ENCODE measurements at regions not wholly inside any gene's neighbourhood (a gene's known extent, or its start where the extent isn't known, plus 50 kb on each side); places are given as distances from the start of the nearest gene placed in this dataset.

DNA sequence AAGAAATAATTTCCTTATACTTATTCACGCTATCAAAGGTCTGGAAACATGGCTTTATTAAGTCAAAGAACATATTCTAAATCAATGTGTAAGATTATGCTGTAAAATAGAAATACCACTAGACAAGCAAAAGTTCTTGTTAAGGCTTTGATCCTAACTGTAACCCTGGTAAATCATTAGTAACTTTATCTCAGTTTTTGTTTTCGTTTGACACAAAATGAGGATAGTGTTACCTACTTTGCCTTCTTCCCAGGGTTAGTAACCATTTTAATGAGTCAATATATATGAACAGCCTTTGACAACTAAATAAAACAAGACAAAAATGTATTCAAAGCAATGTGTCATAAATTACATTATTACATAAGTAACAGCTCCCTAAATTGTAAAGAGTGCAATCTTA, 1336.3 kb downstream of the FAM181B start:
- H3K36me3 ChIP-seq (ENCODE audit: control insufficient read depth, insufficient read depth, low read length): no peaks in the 10 kb centered on the region
- no peaks in the 10 kb centered on the region for H3K4me1 ChIP-seq (ENCODE audit: control insufficient read depth, insufficient read depth, low read length, poor library complexity, severe bottlenecking)
- no peak overlapping the region for H3K4me3 ChIP-seq (ENCODE audit: extremely low read depth, insufficient read depth, low read length, poor library complexity, severe bottlenecking)
- WGBS, 2 experiments (ENCODE audit: insufficient coverage in 2 of 2): 100% methylated on average over 1 of the region's 2 CpGs; no CpG with 5 or more reads in 1 of the 2 experiments
- no peaks in the 10 kb centered on the region for H3K9me3 ChIP-seq (ENCODE audit: control insufficient read depth, low read length)
- no peak overlapping the region for H3K27ac ChIP-seq (ENCODE audit: low read depth, low read length, severe bottlenecking)

DNA sequence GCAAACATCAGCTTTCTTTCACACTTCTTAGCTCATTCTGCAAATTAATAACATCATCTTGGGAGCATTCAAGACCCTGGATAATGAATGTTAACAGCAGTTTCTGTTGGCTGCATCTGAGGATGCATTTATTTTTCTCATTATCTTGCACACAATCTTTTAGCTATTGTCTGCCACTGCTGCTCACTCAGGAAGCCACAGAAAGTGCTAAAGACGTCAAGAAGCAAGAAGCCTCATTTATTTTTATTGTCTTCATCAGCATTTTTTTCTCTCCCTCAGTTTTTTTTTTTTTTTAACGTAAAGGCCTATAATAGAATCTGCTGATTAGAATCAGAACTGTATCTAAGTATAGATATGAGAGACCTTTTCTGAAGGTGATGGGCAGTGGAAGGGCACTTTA, 1339.4 kb downstream of the FAM181B start:
- Histone ChIP-seq H3K4me1 (ENCODE audit: control insufficient read depth, insufficient read depth, low read length, poor library complexity, severe bottlenecking) (no peaks in the 10 kb centered on the region), H3K9me3 (ENCODE audit: control insufficient read depth, low read length) (no peaks in the 10 kb centered on the region), H3K36me3 (ENCODE audit: control insufficient read depth, insufficient read depth, low read length) (no peaks in the 10 kb centered on the region), H3K27ac (ENCODE audit: low read depth, low read length, severe bottlenecking) (no peak overlapping the region), H3K4me3 (ENCODE audit: extremely low read depth, insufficient read depth, low read length, poor library complexity, severe bottlenecking) (no peak overlapping the region)
- WGBS, 2 experiments (ENCODE audit: insufficient coverage in 2 of 2): no CpG with 5 or more reads among the region's 2 CpGs

DNA sequence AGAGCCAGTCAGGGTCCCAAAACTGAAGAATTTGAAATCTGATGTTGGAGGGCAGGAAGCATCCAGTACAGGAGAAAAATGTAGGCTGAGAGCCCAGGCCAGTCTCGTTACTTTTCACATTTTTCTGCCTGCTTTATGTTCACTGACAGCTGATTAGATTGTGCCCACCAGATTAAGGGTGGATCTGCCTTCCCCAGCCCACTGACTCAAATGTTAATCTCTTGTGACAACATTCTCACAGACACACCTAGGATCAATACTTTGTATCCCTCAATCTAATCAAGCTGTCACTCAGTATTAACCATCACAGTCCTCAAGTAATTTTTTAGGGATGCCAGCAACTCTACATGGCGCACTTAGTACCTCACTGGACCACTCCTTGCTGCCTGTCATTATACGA, 1345.3 kb downstream of the FAM181B start:
- Histone ChIP-seq H3K4me3 (ENCODE audit: extremely low read depth, insufficient read depth, low read length, poor library complexity, severe bottlenecking) (no peak overlapping the region), H3K27ac (ENCODE audit: low read depth, low read length, severe bottlenecking) (no peak overlapping the region), H3K36me3 (ENCODE audit: control insufficient read depth, insufficient read depth, low read length) (no peaks in the 10 kb centered on the region), H3K9me3 (ENCODE audit: control insufficient read depth, low read length) (no peaks in the 10 kb centered on the region), H3K4me1 (ENCODE audit: control insufficient read depth, insufficient read depth, low read length, poor library complexity, severe bottlenecking) (no peaks in the 10 kb centered on the region)
- WGBS, 2 experiments (ENCODE audit: insufficient coverage in 2 of 2): 0 to 71% methylated on average over 1 of the region's 3 CpGs

DNA sequence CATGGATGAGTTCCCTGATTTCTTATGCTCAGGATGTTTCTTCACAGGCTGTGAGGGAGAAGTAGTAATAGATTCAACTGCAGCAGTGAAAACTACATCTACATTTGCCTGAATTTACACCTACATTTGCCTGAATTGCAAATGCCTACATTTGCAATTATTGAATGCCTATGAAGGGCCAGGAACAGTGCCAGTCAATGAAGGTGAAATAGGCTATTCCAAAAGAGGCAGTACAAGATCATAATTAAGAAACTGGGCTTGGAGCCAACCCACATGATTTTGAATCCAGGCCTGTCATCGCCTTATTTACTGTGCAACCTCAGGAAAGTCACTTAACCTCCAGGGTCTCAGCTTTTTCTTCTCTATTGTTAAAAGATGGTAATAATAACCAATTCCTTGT, 1353.3 kb downstream of the FAM181B start:
- no CpG with 5 or more reads among the region's 1 CpG for WGBS, 2 experiments (ENCODE audit: insufficient coverage in 2 of 2)
- H3K4me1 ChIP-seq (ENCODE audit: control insufficient read depth, insufficient read depth, low read length, poor library complexity, severe bottlenecking): no peaks in the 10 kb centered on the region
- no peak overlapping the region for H3K27ac ChIP-seq (ENCODE audit: low read depth, low read length, severe bottlenecking)
- H3K4me3 ChIP-seq (ENCODE audit: extremely low read depth, insufficient read depth, low read length, poor library complexity, severe bottlenecking): no peak overlapping the region
- H3K36me3 ChIP-seq (ENCODE audit: control insufficient read depth, insufficient read depth, low read length): no peaks in the 10 kb centered on the region
- no peaks in the 10 kb centered on the region for H3K9me3 ChIP-seq (ENCODE audit: control insufficient read depth, low read length)

DNA sequence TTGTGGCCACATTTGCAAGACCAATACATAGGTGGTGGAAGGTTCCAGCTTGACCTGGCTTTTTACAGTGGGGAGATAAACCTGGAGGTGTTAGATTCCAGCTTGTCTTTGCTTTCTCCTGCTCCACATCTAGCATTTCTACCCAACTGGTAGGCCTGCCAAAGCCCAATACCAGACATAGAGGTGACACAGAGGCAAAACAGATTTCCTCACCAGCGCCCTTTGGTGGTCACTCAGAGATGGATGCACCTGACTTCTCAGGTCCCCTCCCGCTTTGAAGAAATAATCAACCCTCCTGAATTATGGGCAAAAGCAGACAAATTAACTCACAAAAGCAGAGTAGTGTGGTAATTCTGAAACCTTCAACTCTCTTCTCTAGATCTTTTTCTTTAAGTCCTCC, 1356.2 kb downstream of the FAM181B start:
- H3K9me3 ChIP-seq (ENCODE audit: control insufficient read depth, low read length): no peaks in the 10 kb centered on the region
- H3K36me3 ChIP-seq (ENCODE audit: control insufficient read depth, insufficient read depth, low read length): no peaks in the 10 kb centered on the region
- H3K4me1 ChIP-seq (ENCODE audit: control insufficient read depth, insufficient read depth, low read length, poor library complexity, severe bottlenecking): no peaks in the 10 kb centered on the region
- H3K27ac ChIP-seq (ENCODE audit: low read depth, low read length, severe bottlenecking): no peak overlapping the region
- no peak overlapping the region for H3K4me3 ChIP-seq (ENCODE audit: extremely low read depth, insufficient read depth, low read length, poor library complexity, severe bottlenecking)
- WGBS, 2 experiments (ENCODE audit: insufficient coverage in 2 of 2): 80% methylated on average over 1 of the region's 2 CpGs; no CpG with 5 or more reads in 1 of the 2 experiments

DNA sequence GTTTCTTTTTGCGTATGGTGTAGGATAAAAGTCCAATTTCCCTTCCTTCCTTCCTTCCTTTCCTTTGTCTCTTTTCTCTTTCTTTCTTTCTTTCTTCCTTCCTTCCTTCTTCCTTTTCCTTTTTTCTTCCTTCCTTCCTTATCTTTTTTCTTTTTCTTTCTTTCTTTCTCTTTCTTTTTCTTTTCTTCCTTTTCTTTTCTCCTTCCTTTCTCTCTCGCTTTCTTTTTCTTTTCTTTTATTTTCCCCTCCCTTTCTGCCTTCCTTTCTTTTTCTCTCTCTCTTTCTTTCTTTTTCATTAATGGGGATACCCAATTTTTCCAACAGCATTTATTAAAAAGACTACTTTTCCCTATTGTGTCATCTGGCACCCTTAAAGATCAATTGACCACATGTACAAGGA, 1359.7 kb downstream of the FAM181B start:
- Histone ChIP-seq H3K4me1 (ENCODE audit: control insufficient read depth, insufficient read depth, low read length, poor library complexity, severe bottlenecking) (no peaks in the 10 kb centered on the region), H3K9me3 (ENCODE audit: control insufficient read depth, low read length) (no peaks in the 10 kb centered on the region), H3K36me3 (ENCODE audit: control insufficient read depth, insufficient read depth, low read length) (no peaks in the 10 kb centered on the region), H3K4me3 (ENCODE audit: extremely low read depth, insufficient read depth, low read length, poor library complexity, severe bottlenecking) (no peak overlapping the region), H3K27ac (ENCODE audit: low read depth, low read length, severe bottlenecking) (no peak overlapping the region)
- WGBS, 2 experiments (ENCODE audit: insufficient coverage in 2 of 2): 83 to 90% methylated on average over 1 to 2 of the region's 2 CpGs

DNA sequence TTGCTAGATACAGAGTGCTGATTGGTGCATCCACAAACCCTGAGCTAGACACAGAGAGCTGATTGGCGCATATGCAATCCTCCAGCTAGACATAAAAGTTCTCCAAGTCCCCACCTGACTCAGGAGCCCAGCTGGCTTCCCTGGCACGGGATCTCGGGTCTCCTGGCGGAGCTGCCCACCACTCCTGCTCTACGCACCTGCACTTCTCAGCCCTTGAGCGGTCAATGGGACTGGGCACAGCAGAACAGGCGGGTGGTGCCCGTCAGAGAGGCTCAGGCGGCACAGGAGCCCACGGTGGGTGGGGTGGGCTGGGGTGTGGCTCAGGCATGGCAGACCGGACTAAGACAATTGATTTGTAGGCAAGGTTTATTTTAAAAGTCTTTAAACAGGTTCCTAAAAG, 1365.5 kb downstream of the FAM181B start:
- WGBS, 2 experiments (ENCODE audit: insufficient coverage in 2 of 2): 90 to 96% methylated on average over 4 to 8 of the region's 11 CpGs
- Histone ChIP-seq H3K36me3 (ENCODE audit: control insufficient read depth, insufficient read depth, low read length) (no peaks in the 10 kb centered on the region), H3K4me1 (ENCODE audit: control insufficient read depth, insufficient read depth, low read length, poor library complexity, severe bottlenecking) (no peaks in the 10 kb centered on the region), H3K4me3 (ENCODE audit: extremely low read depth, insufficient read depth, low read length, poor library complexity, severe bottlenecking) (no peak overlapping the region), H3K27ac (ENCODE audit: low read depth, low read length, severe bottlenecking) (no peak overlapping the region), H3K9me3 (ENCODE audit: control insufficient read depth, low read length) (no peaks in the 10 kb centered on the region)

DNA sequence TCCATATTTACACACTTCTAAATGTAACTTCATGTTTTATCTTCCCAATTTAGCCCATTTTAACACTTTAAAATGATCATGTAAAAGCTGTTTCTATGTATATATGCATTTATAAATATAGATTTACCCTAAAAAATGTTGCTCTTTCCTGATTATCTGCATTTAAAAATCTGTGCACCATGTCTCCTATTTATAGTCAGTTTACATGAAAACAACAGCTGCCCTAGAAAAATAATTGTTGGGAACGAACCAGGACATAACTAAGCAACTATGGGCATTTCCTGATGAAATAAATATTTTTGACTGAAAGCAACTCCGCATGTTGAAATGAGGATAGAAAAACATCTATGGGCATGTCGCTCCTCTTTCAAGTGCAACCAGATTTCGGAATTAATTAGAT, 1368.2 kb downstream of the FAM181B start:
- no CpG with 5 or more reads among the region's 4 CpGs for WGBS, 2 experiments (ENCODE audit: insufficient coverage in 2 of 2)
- H3K9me3 ChIP-seq (ENCODE audit: control insufficient read depth, low read length): no peaks in the 10 kb centered on the region

DNA sequence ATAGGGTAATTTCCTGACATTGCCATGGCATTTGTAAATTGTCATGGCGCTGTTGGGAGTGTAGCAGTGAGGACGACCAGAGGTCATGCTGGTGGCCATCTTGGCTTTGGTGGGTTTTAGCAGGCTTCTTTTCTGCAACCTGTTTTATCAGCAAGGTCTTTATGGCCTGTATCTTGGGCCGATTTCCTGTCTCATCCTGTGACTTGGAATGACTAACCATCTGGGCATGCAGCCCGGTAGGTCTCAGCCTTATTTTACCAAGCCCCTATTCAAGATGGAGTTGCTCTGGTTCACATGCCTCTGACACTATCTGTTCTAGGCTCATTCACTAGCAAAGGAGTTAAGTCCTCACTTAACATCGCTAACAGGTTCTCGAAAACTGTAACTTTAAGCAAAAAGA, 1374.2 kb downstream of the FAM181B start:
- Histone ChIP-seq H3K4me3 (ENCODE audit: extremely low read depth, insufficient read depth, low read length, poor library complexity, severe bottlenecking) (no peak overlapping the region), H3K9me3 (ENCODE audit: control insufficient read depth, low read length) (no peaks in the 10 kb centered on the region), H3K36me3 (ENCODE audit: control insufficient read depth, insufficient read depth, low read length) (no peaks in the 10 kb centered on the region), H3K27ac (ENCODE audit: low read depth, low read length, severe bottlenecking) (no peak overlapping the region), H3K4me1 (ENCODE audit: control insufficient read depth, insufficient read depth, low read length, poor library complexity, severe bottlenecking) (no peaks in the 10 kb centered on the region)
- WGBS, 2 experiments (ENCODE audit: insufficient coverage in 2 of 2): 82 to 85% methylated on average over 4 of the region's 6 CpGs

More for the DNA sequence above, 1368.2 kb downstream of the FAM181B start:
- H3K36me3 ChIP-seq (ENCODE audit: control insufficient read depth, insufficient read depth, low read length): no peaks in the 10 kb centered on the region
- H3K4me3 ChIP-seq (ENCODE audit: extremely low read depth, insufficient read depth, low read length, poor library complexity, severe bottlenecking): no peak overlapping the region
- no peaks in the 10 kb centered on the region for H3K4me1 ChIP-seq (ENCODE audit: control insufficient read depth, insufficient read depth, low read length, poor library complexity, severe bottlenecking)
- H3K27ac ChIP-seq (ENCODE audit: low read depth, low read length, severe bottlenecking): no peak overlapping the region

DNA sequence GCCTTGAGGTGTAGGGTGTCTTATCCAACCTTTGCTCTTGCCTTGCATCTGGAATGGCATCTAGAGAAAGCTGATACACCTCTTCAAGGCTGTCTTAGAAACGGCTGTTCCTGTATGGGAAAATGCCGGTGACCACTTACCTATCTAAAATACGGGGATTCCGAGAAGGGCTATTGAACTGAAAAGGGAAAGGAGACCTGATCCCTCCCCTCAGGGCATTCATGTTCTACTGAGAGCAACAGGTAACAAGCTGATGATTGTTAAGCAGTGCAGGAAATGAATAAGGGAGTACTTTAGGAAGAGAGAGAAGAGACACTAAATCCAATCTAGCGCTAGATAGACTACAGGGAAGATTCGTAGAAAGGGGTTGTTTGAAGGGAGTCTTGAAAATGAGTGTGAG, 1388.1 kb downstream of the FAM181B start:
- Histone ChIP-seq H3K9me3 (ENCODE audit: control insufficient read depth, low read length) (no peaks in the 10 kb centered on the region), H3K36me3 (ENCODE audit: control insufficient read depth, insufficient read depth, low read length) (no peaks in the 10 kb centered on the region), H3K4me1 (ENCODE audit: control insufficient read depth, insufficient read depth, low read length, poor library complexity, severe bottlenecking) (no peaks in the 10 kb centered on the region), H3K4me3 (ENCODE audit: extremely low read depth, insufficient read depth, low read length, poor library complexity, severe bottlenecking) (no peak overlapping the region), H3K27ac (ENCODE audit: low read depth, low read length, severe bottlenecking) (no peak overlapping the region)
- 91 to 100% methylated on average over 3 to 6 of the region's 6 CpGs for WGBS, 2 experiments (ENCODE audit: insufficient coverage in 2 of 2)

DNA sequence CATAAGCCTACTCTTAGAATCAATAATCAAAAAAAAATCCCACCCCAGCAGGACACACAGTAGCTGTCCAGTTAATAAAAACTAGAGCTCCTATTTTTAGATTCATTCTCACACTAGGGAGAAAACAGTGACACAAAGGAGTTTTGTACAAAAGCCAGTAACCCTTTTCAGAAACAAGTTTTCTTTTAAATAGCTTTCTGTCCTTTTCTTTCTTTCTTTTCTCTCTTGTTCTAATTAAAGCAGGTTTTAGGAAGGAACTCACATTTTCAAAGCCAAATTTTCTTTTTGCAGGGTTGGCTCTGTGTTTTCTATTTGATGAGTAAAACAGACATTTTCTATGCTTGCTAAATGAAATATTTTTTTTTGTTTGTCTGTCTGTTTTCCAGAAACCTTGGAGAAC, 1390.7 kb downstream of the FAM181B start:
- no peaks in the 10 kb centered on the region for H3K4me1 ChIP-seq (ENCODE audit: control insufficient read depth, insufficient read depth, low read length, poor library complexity, severe bottlenecking)
- no peaks in the 10 kb centered on the region for H3K36me3 ChIP-seq (ENCODE audit: control insufficient read depth, insufficient read depth, low read length)
- no peak overlapping the region for H3K27ac ChIP-seq (ENCODE audit: low read depth, low read length, severe bottlenecking)
- H3K4me3 ChIP-seq (ENCODE audit: extremely low read depth, insufficient read depth, low read length, poor library complexity, severe bottlenecking): no peak overlapping the region
- H3K9me3 ChIP-seq (ENCODE audit: control insufficient read depth, low read length): no peaks in the 10 kb centered on the region

DNA sequence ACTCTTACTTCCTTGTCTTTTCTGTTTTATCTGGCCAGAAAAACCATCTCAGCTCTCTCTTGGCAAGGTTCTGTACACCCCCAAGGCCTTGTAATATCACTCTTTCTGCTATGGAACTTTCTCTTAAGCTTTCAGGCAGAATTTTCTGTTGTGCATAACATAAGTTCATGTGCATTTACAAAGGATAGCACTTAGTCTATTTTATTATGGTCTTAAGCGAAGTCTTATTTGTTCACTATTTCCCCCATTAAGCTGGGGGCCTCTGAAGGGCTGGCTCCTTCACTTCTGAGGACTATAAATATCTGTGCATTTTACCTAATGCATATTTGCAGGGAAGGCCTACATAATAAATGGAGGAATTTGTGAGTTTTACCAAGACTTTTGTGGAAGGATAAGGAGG, 1393.4 kb downstream of the FAM181B start:
- H3K36me3 ChIP-seq (ENCODE audit: control insufficient read depth, insufficient read depth, low read length): no peaks in the 10 kb centered on the region
- H3K27ac ChIP-seq (ENCODE audit: low read depth, low read length, severe bottlenecking): no peak overlapping the region
- no CpG with 5 or more reads among the region's 1 CpG for WGBS, 2 experiments (ENCODE audit: insufficient coverage in 2 of 2)
- H3K4me3 ChIP-seq (ENCODE audit: extremely low read depth, insufficient read depth, low read length, poor library complexity, severe bottlenecking): no peak overlapping the region
- no peaks in the 10 kb centered on the region for H3K9me3 ChIP-seq (ENCODE audit: control insufficient read depth, low read length)
- no peaks in the 10 kb centered on the region for H3K4me1 ChIP-seq (ENCODE audit: control insufficient read depth, insufficient read depth, low read length, poor library complexity, severe bottlenecking)

All from mesodermal cell (in vitro differentiated cells).